ENCODE measurements at regions not wholly inside any gene's neighbourhood (a gene's known extent, or its start where the extent isn't known, plus 50 kb on each side); places are given as distances from the start of the nearest gene placed in this dataset.
"Not testable (repeated sequence)": the region's sequence is repeated elsewhere in the genome, so short reads cannot be mapped to it uniquely, and the experiment has no call there.

- Mint-ChIP-seq H3K4me1 (no peaks in the 10 kb centered on the region), H3K27ac (no peak overlapping the region), H3K36me3 (ENCODE audit: low read depth) (no peaks in the 10 kb centered on the region), H3K27me3 (no peaks in the 10 kb centered on the region), H3K4me3 (no peak overlapping the region), H3K9me3 (no peaks in the 10 kb centered on the region)
- CTCF ChIA-PET, result no interaction called here
- POLR2A ChIA-PET, result no interaction called here
- intact Hi-C loops (cut with micrococcal nuclease), result no loop called here
- no peak for TF ChIP-seq CTCF (IDR thresholded peaks at IDR 0.05)
- ATAC-seq (ENCODE audit: low read depth), result no peak
- DNase-seq, result no peak
Observed at GRCh38 chr15:35254062-35254461, 169.0 kb upstream of the NANOGP8 start.

- ChIA-PET POLR2A (no interaction called here), CTCF (no interaction called here)
- Mint-ChIP-seq H3K9me3 (no peaks in the 10 kb centered on the region), H3K36me3 (ENCODE audit: low read depth) (no peaks in the 10 kb centered on the region), H3K27ac (no peak overlapping the region), H3K27me3 (no peaks in the 10 kb centered on the region), H3K4me3 (no peak overlapping the region), H3K4me1 (no peaks in the 10 kb centered on the region)
- intact Hi-C loops (cut with micrococcal nuclease), result no loop called here
- DNase-seq, result no peak
- no peak for TF ChIP-seq CTCF (IDR thresholded peaks at IDR 0.05)
- ATAC-seq (ENCODE audit: low read depth), result no peak
Observed at GRCh38 chr15:35252351-35252865, 167.3 kb upstream of the NANOGP8 start.

GRCh38 chr15:35247150-35247549, 162.1 kb upstream of the NANOGP8 start:
- Mint-ChIP-seq H3K4me1 (no peaks in the 10 kb centered on the region), H3K9me3 (no peaks in the 10 kb centered on the region), H3K27ac (no peak overlapping the region), H3K27me3 (no peaks in the 10 kb centered on the region), H3K36me3 (ENCODE audit: low read depth) (no peaks in the 10 kb centered on the region), H3K4me3 (no peak overlapping the region)
- no peak for ATAC-seq (ENCODE audit: low read depth)
- CTCF ChIA-PET, result no interaction called here
- no peak for TF ChIP-seq CTCF (IDR thresholded peaks at IDR 0.05)
- POLR2A ChIA-PET, result no interaction called here
- no peak for DNase-seq
- intact Hi-C loops (cut with micrococcal nuclease), result no loop called here

GRCh38 chr15:35246451-35246850, 161.4 kb upstream of the NANOGP8 start:
- DNase-seq (no peak), ATAC-seq (ENCODE audit: low read depth) (no peak)
- no peaks in the 10 kb centered on the region for H3K36me3 Mint-ChIP-seq (ENCODE audit: low read depth)
- CTCF ChIA-PET, result no interaction called here
- intact Hi-C loops (cut with micrococcal nuclease), result no loop called here
- no peaks in the 10 kb centered on the region for H3K27me3 Mint-ChIP-seq
- H3K4me1 Mint-ChIP-seq, result no peaks in the 10 kb centered on the region
- POLR2A ChIA-PET, result no interaction called here
- H3K9me3 Mint-ChIP-seq, result no peaks in the 10 kb centered on the region
- no peak overlapping the region for H3K4me3 Mint-ChIP-seq
- no peak for TF ChIP-seq CTCF (IDR thresholded peaks at IDR 0.05)
- no peak overlapping the region for H3K27ac Mint-ChIP-seq

GRCh38 chr15:35245681-35246080, 160.6 kb upstream of the NANOGP8 start:
- ATAC-seq (ENCODE audit: low read depth); DNase-seq; H3K9me3 Mint-ChIP-seq; H3K27ac Mint-ChIP-seq; POLR2A ChIA-PET; intact Hi-C loops (cut with micrococcal nuclease); H3K4me1 Mint-ChIP-seq; H3K4me3 Mint-ChIP-seq; H3K27me3 Mint-ChIP-seq; H3K36me3 Mint-ChIP-seq (ENCODE audit: low read depth); CTCF ChIA-PET: not testable (repeated sequence)

GRCh38 chr15:35244227-35244626, 159.1 kb upstream of the NANOGP8 start:
- TF ChIP-seq CTCF (IDR thresholded peaks at IDR 0.05), result no peak
- no peaks in the 10 kb centered on the region for H3K4me1 Mint-ChIP-seq
- ChIA-PET CTCF (interaction anchor here (1.5 kb wide), 1 partner anchor 10 kb away, joined by 3 read pairs; no protein-coding TSS in a partner anchor), POLR2A (no interaction called here)
- H3K27ac Mint-ChIP-seq, result no peak overlapping the region
- intact Hi-C loops (cut with micrococcal nuclease), result no loop called here
- ATAC-seq (ENCODE audit: low read depth) (no peak), DNase-seq (no peak)
- no peaks in the 10 kb centered on the region for H3K9me3 Mint-ChIP-seq
- H3K4me3 Mint-ChIP-seq, result no peak overlapping the region
- H3K36me3 Mint-ChIP-seq (ENCODE audit: low read depth), result no peaks in the 10 kb centered on the region
- no peaks in the 10 kb centered on the region for H3K27me3 Mint-ChIP-seq

Data from activated B cell treated with CpG ODN at 0.5 μM for 24 hours (primary cell).